ENCODE measurements at regions not wholly inside any gene's neighbourhood (a gene's known extent, or its start where the extent isn't known, plus 50 kb on each side); places are given as distances from the start of the nearest gene placed in this dataset.

DNA sequence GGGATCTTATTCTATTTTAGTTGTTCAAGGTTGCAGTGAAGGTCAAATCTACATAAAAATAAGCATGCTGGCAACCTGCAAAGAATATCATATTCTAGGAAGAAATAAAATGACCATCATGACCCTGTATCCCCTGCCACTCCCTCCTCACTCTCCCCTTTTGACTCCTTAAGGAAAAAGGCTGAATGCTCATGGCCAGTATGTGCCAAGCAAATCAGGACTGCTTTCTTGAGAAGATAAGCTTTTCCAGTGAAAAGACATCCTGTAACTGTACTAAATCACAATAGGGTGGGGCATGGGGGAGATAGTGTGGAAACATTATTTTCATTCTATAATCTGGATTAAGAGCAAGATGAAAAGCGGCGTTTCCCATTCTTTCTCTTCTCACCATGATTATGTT is 100.6 kb upstream of the LIFR start:
- H3K27ac ChIP-seq (ENCODE audit: insufficient read depth, low read depth, low read length), result no peak overlapping the region
- no peak overlapping the region for H2AFZ ChIP-seq (ENCODE audit: low read depth, low read length)
- FAIRE-seq (no peak), DNase-seq (ENCODE audit: low read depth, low spot score) (peak; percentile 28)
- H4K20me1 ChIP-seq (replicated peaks; ENCODE audit: control insufficient read depth, extremely low read depth, insufficient read depth, low read length), result no peaks in the 10 kb centered on the region
- intact Hi-C loops (cut with micrococcal nuclease) (no loop called here), dilution Hi-C loops (cut with MboI; ENCODE audit: extremely low pct_ligation_motif_present, low sequenced_read_pairs) (no loop called here)
- peaks cover 6% of the 10 kb centered on the region for H3K4me1 ChIP-seq (ENCODE audit: control insufficient read depth, extremely low read depth, insufficient read depth, low read length)
- no peaks in the 10 kb centered on the region for H3K36me3 ChIP-seq (ENCODE audit: control insufficient read depth in 2 of 2, extremely low read depth in 1 of 2, insufficient read depth in 2 of 2, low read length in 2 of 2)
- ChIA-PET CTCF (interaction anchor here (1.3 to 12.1 kb wide), 2 partner anchors 8 to 215 kb away, joined by 4 to 120 read pairs; no protein-coding TSS in a partner anchor), POLR2A (no interaction called here)
- no peak for TF ChIP-seq POLR2A (IDR thresholded peaks at IDR 0.05; ENCODE audit: low read depth, low read length)
- no peak for TF ChIP-seq JUN (IDR thresholded peaks at IDR 0.05; ENCODE audit: borderline replicate concordance, insufficient read depth, insufficient read length, low read depth)
- no peak for TF ChIP-seq POLR2AphosphoS5 (IDR thresholded peaks at IDR 0.05; ENCODE audit: insufficient read depth, low read depth, low read length)
- TF ChIP-seq FOS (IDR thresholded peaks at IDR 0.05; ENCODE audit: borderline replicate concordance, insufficient read depth, low read length), result no peak
- no peak for TF ChIP-seq GATA2 (IDR thresholded peaks at IDR 0.05; ENCODE audit: insufficient read depth, insufficient read length, low read depth, low read length)
- no peak for TF ChIP-seq EZH2 (IDR thresholded peaks at IDR 0.05; ENCODE audit: borderline replicate concordance, low read depth, low read length, severe bottlenecking)
- TF ChIP-seq, protein P1, sequence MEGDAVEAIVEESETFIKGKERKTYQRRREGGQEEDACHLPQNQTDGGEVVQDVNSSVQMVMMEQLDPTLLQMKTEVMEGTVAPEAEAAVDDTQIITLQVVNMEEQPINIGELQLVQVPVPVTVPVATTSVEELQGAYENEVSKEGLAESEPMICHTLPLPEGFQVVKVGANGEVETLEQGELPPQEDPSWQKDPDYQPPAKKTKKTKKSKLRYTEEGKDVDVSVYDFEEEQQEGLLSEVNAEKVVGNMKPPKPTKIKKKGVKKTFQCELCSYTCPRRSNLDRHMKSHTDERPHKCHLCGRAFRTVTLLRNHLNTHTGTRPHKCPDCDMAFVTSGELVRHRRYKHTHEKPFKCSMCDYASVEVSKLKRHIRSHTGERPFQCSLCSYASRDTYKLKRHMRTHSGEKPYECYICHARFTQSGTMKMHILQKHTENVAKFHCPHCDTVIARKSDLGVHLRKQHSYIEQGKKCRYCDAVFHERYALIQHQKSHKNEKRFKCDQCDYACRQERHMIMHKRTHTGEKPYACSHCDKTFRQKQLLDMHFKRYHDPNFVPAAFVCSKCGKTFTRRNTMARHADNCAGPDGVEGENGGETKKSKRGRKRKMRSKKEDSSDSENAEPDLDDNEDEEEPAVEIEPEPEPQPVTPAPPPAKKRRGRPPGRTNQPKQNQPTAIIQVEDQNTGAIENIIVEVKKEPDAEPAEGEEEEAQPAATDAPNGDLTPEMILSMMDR (IDR thresholded peaks at IDR 0.05; ENCODE audit: extremely low read depth in 1 of 2, insufficient read depth in 1 of 2, low read depth in 1 of 2, low read length in 2 of 2), result no peak
- no peak for TF ChIP-seq MYC (IDR thresholded peaks at IDR 0.05; ENCODE audit: low read depth, low read length)
- TF ChIP-seq, protein P2, sequence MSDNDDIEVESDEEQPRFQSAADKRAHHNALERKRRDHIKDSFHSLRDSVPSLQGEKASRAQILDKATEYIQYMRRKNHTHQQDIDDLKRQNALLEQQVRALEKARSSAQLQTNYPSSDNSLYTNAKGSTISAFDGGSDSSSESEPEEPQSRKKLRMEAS (IDR thresholded peaks at IDR 0.05; ENCODE audit: insufficient read depth, insufficient read length), result no peak
- H3K27me3 ChIP-seq (ENCODE audit: control insufficient read depth in 2 of 2, insufficient read depth in 2 of 2, low read length in 2 of 2), result no peaks in the 10 kb centered on the region
- H3K4me2 ChIP-seq (ENCODE audit: insufficient read depth, low read length), result no peak overlapping the region
- no peaks in the 10 kb centered on the region for H3K79me2 ChIP-seq (ENCODE audit: control insufficient read depth, insufficient read depth, low read length)
- no peaks in the 10 kb centered on the region for H3K9me3 ChIP-seq (replicated peaks; ENCODE audit: control insufficient read depth, insufficient read depth, low read length)
- BruUV-seq (replicated peaks), result no TSS peak
- H3K9ac ChIP-seq (replicated peaks; ENCODE audit: extremely low read depth, insufficient read depth, low read length), result no peak overlapping the region
- no peak overlapping the region for H3K4me3 ChIP-seq (replicated peaks in 1 of 3; ENCODE audit: insufficient read depth in 1 of 3, low read depth in 1 of 3, low read length in 3 of 3)
- no peaks in the 10 kb centered on the region for H3K9me1 ChIP-seq (replicated peaks; ENCODE audit: control insufficient read depth, extremely low read depth, insufficient read depth, low read length)
